ENCODE measurements at regions not wholly inside any gene's neighbourhood (a gene's known extent, or its start where the extent isn't known, plus 50 kb on each side); places are given as distances from the start of the nearest gene placed in this dataset.
"Not testable (repeated sequence)": the region's sequence is repeated elsewhere in the genome, so short reads cannot be mapped to it uniquely, and the experiment has no call there.

- TF ChIP-seq CTCF, EP300 (IDR thresholded peaks at IDR 0.05): not testable (repeated sequence)
Observed at GRCh38 chr6:144956697-144957096, 671.6 kb downstream of the UTRN start.
